Adipocyte (in vitro differentiated cells): ENCODE measurements at regions not wholly inside any gene's neighbourhood (a gene's known extent, or its start where the extent isn't known, plus 50 kb on each side); places are given as distances from the start of the nearest gene placed in this dataset.
"Not testable (repeated sequence)": the region's sequence is repeated elsewhere in the genome, so short reads cannot be mapped to it uniquely, and the experiment has no call there.

Experiments
- DNase-seq: peaks from one replicate; pipeline ENCODE4 v3.0.0-alpha.2; 2015; ENCODE audit warnings: low read depth
- H3K27me3 ChIP-seq: replicated peaks from 2 replicates; pipeline ENCODE4 v1.7.0; 2013; ENCODE audit warnings: mild to moderate bottlenecking, low read length, moderate library complexity; ENCODE audit not compliant: control insufficient read depth, insufficient read depth
- H3K36me3 ChIP-seq: 2 replicates; pipeline ENCODE4 v1.7.0; 2013; ENCODE audit warnings: low read length, mild to moderate bottlenecking, moderate library complexity; ENCODE audit not compliant: control insufficient read depth, insufficient read depth, severe bottlenecking
- H3K4me1 ChIP-seq: 2 replicates; pipeline ENCODE4 v1.7.0; 2013; ENCODE audit warnings: mild to moderate bottlenecking, low read length, moderate library complexity; ENCODE audit not compliant: control insufficient read depth, insufficient read depth
- H3K4me3 ChIP-seq: 2 replicates; pipeline ENCODE4 v1.7.0; 2013; ENCODE audit warnings: mild to moderate bottlenecking, low read length, moderate library complexity
- H3K9ac ChIP-seq: 2 replicates; pipeline ENCODE4 v1.7.0; 2013; ENCODE audit warnings: mild to moderate bottlenecking, low read length, moderate library complexity
- H3K9me3 ChIP-seq: 2 replicates; pipeline ENCODE4 v1.7.0; 2013; ENCODE audit warnings: mild to moderate bottlenecking, low read length, moderate library complexity; ENCODE audit not compliant: control insufficient read depth

- Histone ChIP-seq H3K9ac (no peak overlapping the region), H3K36me3 (no peaks in the 10 kb centered on the region), H3K4me3 (no peak overlapping the region), H3K27me3 (no peaks in the 10 kb centered on the region), H3K9me3 (no peaks in the 10 kb centered on the region), H3K4me1 (peaks cover 17% of the 10 kb centered on the region)
- DNase-seq: no peak
Observed at GRCh38 chr13:33678084-33678483, 139.9 kb upstream of the RFC3 start.

- no peak overlapping the region for H3K4me3 ChIP-seq
- H3K4me1 ChIP-seq: peaks cover 17% of the 10 kb centered on the region
- no peak for DNase-seq
- H3K9ac ChIP-seq: no peak overlapping the region
- H3K27me3 ChIP-seq: no peaks in the 10 kb centered on the region
- H3K36me3 ChIP-seq: no peaks in the 10 kb centered on the region
- H3K9me3 ChIP-seq: no peaks in the 10 kb centered on the region
Observed at GRCh38 chr13:33678906-33679657, 138.9 kb upstream of the RFC3 start.

GRCh38 chr13:33679658-33680012, 138.3 kb upstream of the RFC3 start:
- Histone ChIP-seq H3K9ac (no peak overlapping the region), H3K4me3 (no peak overlapping the region), H3K9me3 (no peaks in the 10 kb centered on the region), H3K36me3 (no peaks in the 10 kb centered on the region), H3K4me1 (peaks cover 17% of the 10 kb centered on the region), H3K27me3 (no peaks in the 10 kb centered on the region)
- DNase-seq: no peak

- Histone ChIP-seq H3K4me1 (peaks cover 10% of the 10 kb centered on the region), H3K27me3 (no peaks in the 10 kb centered on the region), H3K9me3 (no peaks in the 10 kb centered on the region), H3K4me3 (no peak overlapping the region), H3K9ac (no peak overlapping the region), H3K36me3 (no peaks in the 10 kb centered on the region)
- DNase-seq: no peak
Observed at GRCh38 chr13:33682020-33682564, 135.9 kb upstream of the RFC3 start.

GRCh38 chr13:33682646-33683045, 135.3 kb upstream of the RFC3 start:
- not testable (repeated sequence) for H3K4me3 ChIP-seq, DNase-seq, H3K36me3 ChIP-seq, H3K27me3 ChIP-seq, H3K9me3 ChIP-seq, H3K9ac ChIP-seq
- peaks cover 10% of the 10 kb centered on the region for H3K4me1 ChIP-seq

GRCh38 chr13:33683376-33683775, 134.6 kb upstream of the RFC3 start:
- Histone ChIP-seq H3K4me1 (peaks cover 10% of the 10 kb centered on the region), H3K4me3 (no peak overlapping the region), H3K36me3 (no peaks in the 10 kb centered on the region), H3K9me3 (no peaks in the 10 kb centered on the region), H3K27me3 (no peaks in the 10 kb centered on the region), H3K9ac (no peak overlapping the region)
- DNase-seq: no peak

- Histone ChIP-seq H3K4me1 (no peaks in the 10 kb centered on the region), H3K9ac (no peak overlapping the region), H3K36me3 (no peaks in the 10 kb centered on the region), H3K4me3 (no peak overlapping the region), H3K27me3 (no peaks in the 10 kb centered on the region), H3K9me3 (no peaks in the 10 kb centered on the region)
- no peak for DNase-seq
Observed at GRCh38 chr13:33684874-33685273, 133.1 kb upstream of the RFC3 start.

GRCh38 chr13:33686772-33687480, 131.0 kb upstream of the RFC3 start:
- Histone ChIP-seq H3K27me3 (no peaks in the 10 kb centered on the region), H3K9ac (no peak overlapping the region), H3K4me3 (no peak overlapping the region), H3K4me1 (no peaks in the 10 kb centered on the region), H3K36me3 (no peaks in the 10 kb centered on the region), H3K9me3 (no peaks in the 10 kb centered on the region)
- no peak for DNase-seq

- H3K9ac ChIP-seq: no peak overlapping the region
- no peak for DNase-seq
- no peaks in the 10 kb centered on the region for H3K27me3 ChIP-seq
- H3K4me1 ChIP-seq: no peaks in the 10 kb centered on the region
- no peaks in the 10 kb centered on the region for H3K36me3 ChIP-seq
- no peak overlapping the region for H3K4me3 ChIP-seq
- no peaks in the 10 kb centered on the region for H3K9me3 ChIP-seq
Observed at GRCh38 chr13:33690354-33690753, 127.6 kb upstream of the RFC3 start.

GRCh38 chr13:33691980-33692379, 126.0 kb upstream of the RFC3 start:
- no peaks in the 10 kb centered on the region for H3K4me1 ChIP-seq
- H3K27me3 ChIP-seq: no peaks in the 10 kb centered on the region
- H3K36me3 ChIP-seq: no peaks in the 10 kb centered on the region
- H3K9me3 ChIP-seq: no peaks in the 10 kb centered on the region
- no peak overlapping the region for H3K4me3 ChIP-seq
- no peak for DNase-seq
- H3K9ac ChIP-seq: no peak overlapping the region

GRCh38 chr13:33692531-33692930, 125.4 kb upstream of the RFC3 start:
- no peak overlapping the region for H3K4me3 ChIP-seq
- no peak for DNase-seq
- H3K4me1 ChIP-seq: no peaks in the 10 kb centered on the region
- H3K9me3 ChIP-seq: no peaks in the 10 kb centered on the region
- H3K27me3 ChIP-seq: no peaks in the 10 kb centered on the region
- no peak overlapping the region for H3K9ac ChIP-seq
- no peaks in the 10 kb centered on the region for H3K36me3 ChIP-seq
